ENCODE measurements at regions not wholly inside any gene's neighbourhood (a gene's known extent, or its start where the extent isn't known, plus 50 kb on each side); places are given as distances from the start of the nearest gene placed in this dataset.
"Not testable (repeated sequence)": the region's sequence is repeated elsewhere in the genome, so short reads cannot be mapped to it uniquely, and the experiment has no call there.

- TF ChIP-seq POLR2A (IDR thresholded peaks at IDR 0.05; ENCODE audit: low read depth, low read length): no peak
- DNase-seq (ENCODE audit: insufficient read length, low spot score) (no peak), FAIRE-seq (no peak)
Measured at GRCh38 chr1:22332424-22332717, 119.3 kb upstream of the ZBTB40 start.

- no peak for FAIRE-seq
- no peak for DNase-seq (ENCODE audit: insufficient read length, low spot score)
- TF ChIP-seq POLR2A (IDR thresholded peaks at IDR 0.05; ENCODE audit: low read depth, low read length): no peak
Measured at GRCh38 chr1:22332795-22333499, 118.7 kb upstream of the ZBTB40 start.

- no peak for FAIRE-seq
- TF ChIP-seq POLR2A (IDR thresholded peaks at IDR 0.05; ENCODE audit: low read depth, low read length): no peak
- no peak for DNase-seq (ENCODE audit: insufficient read length, low spot score)
Measured at GRCh38 chr1:22333516-22334121, 118.0 kb upstream of the ZBTB40 start.

GRCh38 chr1:22334860-22335550 is 116.6 kb upstream of the ZBTB40 start:
- no peak for TF ChIP-seq POLR2A (IDR thresholded peaks at IDR 0.05; ENCODE audit: low read depth, low read length)
- FAIRE-seq (no peak), DNase-seq (ENCODE audit: insufficient read length, low spot score) (no peak)

GRCh38 chr1:22336274-22336673 is 115.4 kb upstream of the ZBTB40 start:
- not testable (repeated sequence) for FAIRE-seq; DNase-seq (ENCODE audit: insufficient read length, low spot score)

GRCh38 chr1:22336696-22337545 is 114.7 kb upstream of the ZBTB40 start:
- DNase-seq (ENCODE audit: insufficient read length, low spot score); FAIRE-seq: not testable (repeated sequence)

- DNase-seq (ENCODE audit: insufficient read length, low spot score) (no peak), FAIRE-seq (no peak)
- no peak for TF ChIP-seq POLR2A (IDR thresholded peaks at IDR 0.05; ENCODE audit: low read depth, low read length)
Measured at GRCh38 chr1:22338071-22338765, 113.4 kb upstream of the ZBTB40 start.

GRCh38 chr1:22339237-22339636 is 112.4 kb upstream of the ZBTB40 start:
- TF ChIP-seq POLR2A (IDR thresholded peaks at IDR 0.05; ENCODE audit: low read depth, low read length): no peak
- DNase-seq (ENCODE audit: insufficient read length, low spot score) (no peak), FAIRE-seq (no peak)

- no peak for FAIRE-seq
- DNase-seq (ENCODE audit: insufficient read length, low spot score): no peak
- no peak for TF ChIP-seq POLR2A (IDR thresholded peaks at IDR 0.05; ENCODE audit: low read depth, low read length)
Measured at GRCh38 chr1:22340066-22340465, 111.6 kb upstream of the ZBTB40 start.

- no peak for TF ChIP-seq POLR2A (IDR thresholded peaks at IDR 0.05; ENCODE audit: low read depth, low read length)
- no peak for FAIRE-seq
- DNase-seq (ENCODE audit: insufficient read length, low spot score): no peak
Measured at GRCh38 chr1:22340873-22341272, 110.8 kb upstream of the ZBTB40 start.

GRCh38 chr1:22341791-22342605 is 109.7 kb upstream of the ZBTB40 start:
- FAIRE-seq: no peak
- DNase-seq (ENCODE audit: insufficient read length, low spot score): no peak
- no peak for TF ChIP-seq POLR2A (IDR thresholded peaks at IDR 0.05; ENCODE audit: low read depth, low read length)

- FAIRE-seq (no peak), DNase-seq (ENCODE audit: insufficient read length, low spot score) (no peak)
- TF ChIP-seq POLR2A (IDR thresholded peaks at IDR 0.05; ENCODE audit: low read depth, low read length): no peak
Measured at GRCh38 chr1:22342734-22343191, 108.9 kb upstream of the ZBTB40 start.
